Keratinocyte (primary cell): ENCODE measurements at regions not wholly inside any gene's neighbourhood (a gene's known extent, or its start where the extent isn't known, plus 50 kb on each side); places are given as distances from the start of the nearest gene placed in this dataset.

Source experiments
- DNase-seq: peaks from one replicate; pipeline ENCODE4 v3.0.0-alpha.2; 2011; ENCODE audit warnings: low read depth, missing footprints, low spot score
- FAIRE-seq: peaks from 2 replicates; lab custom pipeline; 2011; peaks lifted over from hg19 to GRCh38; lab: Jason Lieb, UNC
- H2AFZ ChIP-seq: 2 replicates; pipeline ENCODE4 v1.6.0; 2012; ENCODE audit warnings: low read length, control low read depth, inconsistent platforms; ENCODE audit not compliant: control insufficient read depth
- H3K27ac ChIP-seq: 2 replicates; pipeline ENCODE4 v1.5.1; 2011; ENCODE audit warnings: low read length; ENCODE audit not compliant: control insufficient read depth, insufficient read depth
- H3K27me3 ChIP-seq: 3 replicates; pipeline ENCODE4 v1.6.0; 2011; ENCODE audit warnings: low read length; ENCODE audit not compliant: control insufficient read depth, insufficient read depth; ENCODE audit errors: extremely low read depth
- H3K36me3 ChIP-seq, 2 experiments: 2 replicates in 1 of 2; 3 replicates in 1 of 2; pipeline ENCODE4 v1.5.1; 2011; ENCODE audit warnings: low read length in 2 of 2, mild to moderate bottlenecking in 1 of 2; ENCODE audit not compliant: control insufficient read depth in 2 of 2, insufficient read depth in 2 of 2; ENCODE audit errors: extremely low read depth in 1 of 2
- H3K4me1 ChIP-seq: 3 replicates; pipeline ENCODE4 v1.5.1; 2011; ENCODE audit warnings: low read length; ENCODE audit not compliant: control insufficient read depth, insufficient read depth; ENCODE audit errors: extremely low read depth
- H3K4me2 ChIP-seq: 3 replicates; pipeline ENCODE4 v1.6.0; 2011; ENCODE audit warnings: low read depth, low read length; ENCODE audit not compliant: control insufficient read depth, insufficient read depth; ENCODE audit errors: extremely low read depth
- H3K4me3 ChIP-seq, 3 experiments: fragments of 200-600 bp in 1 of 3; sonication (generic) in 1 of 3; 2 replicates in 2 of 3; 3 replicates in 1 of 3; pipeline ENCODE4 v1.5.1; 2011 to 2016; ENCODE audit warnings: low read length in 3 of 3, mild to moderate bottlenecking in 3 of 3, control low read depth in 2 of 3, inconsistent platforms in 1 of 3, low read depth in 1 of 3, mixed read lengths in 1 of 3, mixed run types in 1 of 3, moderate library complexity in 1 of 3; ENCODE audit not compliant: control insufficient read depth in 2 of 3, insufficient read depth in 2 of 3; ENCODE audit errors: extremely low read depth in 1 of 3
- H3K79me2 ChIP-seq: 2 replicates; pipeline ENCODE4 v1.6.0; 2012; ENCODE audit warnings: low read length; ENCODE audit not compliant: control insufficient read depth, insufficient read depth
- H3K9ac ChIP-seq: 3 replicates; pipeline ENCODE4 v1.6.0; 2011; ENCODE audit warnings: low read length; ENCODE audit not compliant: control insufficient read depth, insufficient read depth; ENCODE audit errors: extremely low read depth
- H3K9me1 ChIP-seq: 3 replicates; pipeline ENCODE4 v1.6.0; 2011; ENCODE audit warnings: low read length; ENCODE audit not compliant: control insufficient read depth, insufficient read depth; ENCODE audit errors: extremely low read depth
- H3K9me3 ChIP-seq: 2 replicates; pipeline ENCODE4 v1.5.1; 2012; ENCODE audit warnings: low read depth, low read length; ENCODE audit not compliant: control insufficient read depth
- H4K20me1 ChIP-seq: 3 replicates; pipeline ENCODE4 v1.6.0; 2011; ENCODE audit warnings: low read length; ENCODE audit not compliant: control insufficient read depth, insufficient read depth; ENCODE audit errors: extremely low read depth
- EZH2 ChIP-seq: IDR thresholded peaks from one replicate; pipeline ENCODE4 v1.6.1; 2012; ENCODE audit warnings: inconsistent platforms, mild to moderate bottlenecking, low read length, moderate library complexity
- dilution Hi-C: fragments of 300-500 bp; cut with MboI; formaldehyde crosslinking; loops from one replicate; pipeline ENCODE4 v1.7.0; 2020; ENCODE audit warnings: low sequenced_read_pairs; ENCODE audit not compliant: extremely low pct_ligation_motif_present
- TF ChIP-seq, protein P1 (sequence below), 3 experiments: IDR thresholded peaks in 1 of 3; conservative IDR thresholded peaks in 1 of 3; optimal IDR thresholded peaks in 1 of 3; 2 replicates in 2 of 3; 3 replicates in 1 of 3; pipeline versions ENCODE3 to v1.5.1; 2011; ENCODE audit warnings: low read length in 3 of 3, mild to moderate bottlenecking in 3 of 3, moderate library complexity in 2 of 3, control low read depth in 1 of 3, inconsistent platforms in 1 of 3; ENCODE audit not compliant: insufficient read depth in 2 of 3; ENCODE audit errors: extremely low read depth in 1 of 3

DNA sequence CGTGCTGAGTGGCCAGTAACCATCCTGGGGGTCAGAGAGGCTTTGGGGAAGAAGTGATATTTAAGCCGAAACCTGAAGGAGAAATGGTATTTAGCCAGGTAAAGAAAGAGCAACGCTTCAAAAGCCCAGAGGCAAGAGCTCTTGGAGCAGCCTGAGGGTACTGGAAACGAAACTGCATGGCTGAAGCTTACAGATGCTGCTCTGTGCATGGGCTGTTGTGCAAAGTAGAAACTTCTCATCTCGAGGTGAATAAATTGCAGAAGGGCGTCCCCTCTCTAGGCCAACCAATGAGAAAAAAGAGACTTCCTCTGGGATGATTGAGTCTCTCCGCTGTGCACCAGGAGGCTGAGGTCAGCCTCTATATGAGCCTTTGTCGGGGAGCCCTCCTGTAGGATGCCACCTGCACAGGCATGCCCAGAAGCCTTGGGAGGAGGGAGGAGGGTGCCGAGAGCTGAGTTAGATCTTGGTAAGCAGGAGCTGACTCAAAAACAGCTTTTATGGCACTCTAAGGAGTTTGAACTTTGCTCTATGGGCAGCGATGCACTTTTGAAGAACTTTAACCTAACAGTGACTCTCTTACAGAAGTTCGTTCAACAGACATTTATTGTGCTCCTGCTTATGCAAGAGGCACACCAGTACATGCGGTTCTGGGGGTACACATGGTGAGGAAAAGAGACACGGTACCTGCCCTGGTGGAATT is 61.6 kb upstream of the EDN1 start:
- DNase-seq: peak; percentile 44

DNA sequence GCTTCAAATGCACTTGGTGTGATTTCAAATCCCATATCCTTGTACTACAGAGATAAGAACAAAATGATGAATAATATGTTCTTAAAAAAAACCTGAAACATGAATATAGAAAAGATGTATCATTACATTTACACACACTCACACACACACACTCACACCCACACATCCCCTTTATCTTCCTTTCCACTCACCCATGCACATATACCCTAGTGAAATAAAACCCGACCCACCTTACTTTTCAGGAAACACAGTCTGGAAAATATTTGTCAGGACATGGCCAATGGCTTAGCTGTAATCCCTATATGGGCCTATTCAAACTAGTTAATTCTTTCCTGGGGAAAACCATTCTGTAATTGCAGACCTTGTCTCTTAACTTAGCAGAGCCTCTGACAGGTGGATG is 60.8 kb upstream of the EDN1 start:
- no peak overlapping the region for H3K4me2 ChIP-seq
- FAIRE-seq: no peak
- no peaks in the 10 kb centered on the region for H3K79me2 ChIP-seq
- no peaks in the 10 kb centered on the region for H4K20me1 ChIP-seq
- no peak overlapping the region for H2AFZ ChIP-seq
- no peaks in the 10 kb centered on the region for H3K9me3 ChIP-seq
- no peak overlapping the region for H3K9ac ChIP-seq
- H3K27ac ChIP-seq: no peak overlapping the region
- no peaks in the 10 kb centered on the region for H3K9me1 ChIP-seq
- H3K4me3 ChIP-seq: no peak overlapping the region
- no peaks in the 10 kb centered on the region for H3K36me3 ChIP-seq
- no peak for DNase-seq
- H3K27me3 ChIP-seq: no peaks in the 10 kb centered on the region
- TF ChIP-seq EZH2: no peak
- TF ChIP-seq, protein P1, sequence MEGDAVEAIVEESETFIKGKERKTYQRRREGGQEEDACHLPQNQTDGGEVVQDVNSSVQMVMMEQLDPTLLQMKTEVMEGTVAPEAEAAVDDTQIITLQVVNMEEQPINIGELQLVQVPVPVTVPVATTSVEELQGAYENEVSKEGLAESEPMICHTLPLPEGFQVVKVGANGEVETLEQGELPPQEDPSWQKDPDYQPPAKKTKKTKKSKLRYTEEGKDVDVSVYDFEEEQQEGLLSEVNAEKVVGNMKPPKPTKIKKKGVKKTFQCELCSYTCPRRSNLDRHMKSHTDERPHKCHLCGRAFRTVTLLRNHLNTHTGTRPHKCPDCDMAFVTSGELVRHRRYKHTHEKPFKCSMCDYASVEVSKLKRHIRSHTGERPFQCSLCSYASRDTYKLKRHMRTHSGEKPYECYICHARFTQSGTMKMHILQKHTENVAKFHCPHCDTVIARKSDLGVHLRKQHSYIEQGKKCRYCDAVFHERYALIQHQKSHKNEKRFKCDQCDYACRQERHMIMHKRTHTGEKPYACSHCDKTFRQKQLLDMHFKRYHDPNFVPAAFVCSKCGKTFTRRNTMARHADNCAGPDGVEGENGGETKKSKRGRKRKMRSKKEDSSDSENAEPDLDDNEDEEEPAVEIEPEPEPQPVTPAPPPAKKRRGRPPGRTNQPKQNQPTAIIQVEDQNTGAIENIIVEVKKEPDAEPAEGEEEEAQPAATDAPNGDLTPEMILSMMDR (optimal IDR thresholded peaks at IDR 0.05 in 1 of 3, IDR thresholded peaks at IDR 0.05 in 1 of 3, conservative IDR thresholded peaks at IDR 0.05 in 1 of 3; ENCODE audit: extremely low read depth in 1 of 3, insufficient read depth in 2 of 3, low read length in 3 of 3): no peak
- dilution Hi-C loops: no loop called here
- H3K4me1 ChIP-seq: peaks cover 20% of the 10 kb centered on the region

More for the DNA sequence above, 61.6 kb upstream of the EDN1 start:
- Histone ChIP-seq H3K9ac (no peak overlapping the region), H3K9me1 (no peaks in the 10 kb centered on the region), H3K27ac (no peak overlapping the region), H3K4me1 (peaks cover 16% of the 10 kb centered on the region), H2AFZ (peak overlapping the region; percentile 53), H3K27me3 (no peaks in the 10 kb centered on the region), H3K4me2 (peak overlapping the region; percentile 5), H3K79me2 (no peaks in the 10 kb centered on the region), H3K4me3 (no peak overlapping the region), H3K9me3 (no peaks in the 10 kb centered on the region), H3K36me3 (no peaks in the 10 kb centered on the region), H4K20me1 (no peaks in the 10 kb centered on the region)
- TF ChIP-seq EZH2: no peak
- TF ChIP-seq, protein P1 (optimal IDR thresholded peaks at IDR 0.05 in 1 of 3, IDR thresholded peaks at IDR 0.05 in 1 of 3, conservative IDR thresholded peaks at IDR 0.05 in 1 of 3; ENCODE audit: extremely low read depth in 1 of 3, insufficient read depth in 2 of 3, low read length in 3 of 3): no peak
- dilution Hi-C loops: no loop called here
- peak; percentile 94 for FAIRE-seq
